Testis (tissue), 2 donors: ENCODE measurements at regions not wholly inside any gene's neighbourhood (a gene's known extent, or its start where the extent isn't known, plus 50 kb on each side); places are given as distances from the start of the nearest gene placed in this dataset.

ENCODE experiments used
- POLR2A ChIP-seq: fragments of 450-650 bp; IDR thresholded peaks from one replicate; pipeline ENCODE4 v1.6.1; 2017; ENCODE audit warnings: antibody characterized with exemption, mild to moderate bottlenecking, moderate library complexity
- TF ChIP-seq, protein P1 (sequence below), 3 experiments: fragments of 450-650 bp in 2 of 3; fragments of 200-600 bp in 1 of 3; sonication (generic) in 1 of 3; IDR thresholded peaks; one replicate each; pipeline ENCODE4 v1.5.1; 2016 to 2019; ENCODE audit warnings: antibody characterized with exemption in 3 of 3, mild to moderate bottlenecking in 2 of 3, moderate library complexity in 1 of 3

DNA sequence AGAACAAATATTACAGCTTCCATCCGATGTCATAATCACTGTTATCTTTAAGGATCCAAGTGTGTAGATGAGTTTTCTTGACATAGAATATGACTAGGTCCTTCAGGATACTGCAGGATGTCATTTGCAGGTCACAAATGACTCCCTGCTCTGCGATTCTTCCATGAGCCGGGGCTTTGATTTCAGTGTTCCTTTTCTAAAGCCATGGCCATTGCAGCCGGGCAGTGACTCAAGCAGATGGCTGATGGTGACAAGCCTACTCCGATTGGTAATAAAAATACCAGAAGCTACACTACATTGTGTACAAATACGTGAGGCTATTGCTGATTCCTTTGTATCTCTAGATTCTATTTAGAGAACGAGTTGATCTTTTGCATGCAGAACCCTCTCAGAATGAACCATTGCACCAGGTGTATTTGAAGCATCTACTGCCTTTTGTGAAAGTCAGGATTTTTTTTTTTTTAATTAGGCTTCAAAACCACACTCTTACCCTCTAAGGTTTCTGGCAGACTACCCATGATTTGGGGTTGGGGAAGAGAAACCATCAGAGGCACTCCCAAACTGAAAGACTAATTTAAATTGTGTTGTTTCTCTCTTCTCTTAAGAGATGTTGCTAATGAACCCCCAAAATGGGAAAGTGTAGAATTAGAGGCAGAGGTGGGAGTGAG is 271.0 kb upstream of the ADRA1B start:
- TF ChIP-seq, protein P1, sequence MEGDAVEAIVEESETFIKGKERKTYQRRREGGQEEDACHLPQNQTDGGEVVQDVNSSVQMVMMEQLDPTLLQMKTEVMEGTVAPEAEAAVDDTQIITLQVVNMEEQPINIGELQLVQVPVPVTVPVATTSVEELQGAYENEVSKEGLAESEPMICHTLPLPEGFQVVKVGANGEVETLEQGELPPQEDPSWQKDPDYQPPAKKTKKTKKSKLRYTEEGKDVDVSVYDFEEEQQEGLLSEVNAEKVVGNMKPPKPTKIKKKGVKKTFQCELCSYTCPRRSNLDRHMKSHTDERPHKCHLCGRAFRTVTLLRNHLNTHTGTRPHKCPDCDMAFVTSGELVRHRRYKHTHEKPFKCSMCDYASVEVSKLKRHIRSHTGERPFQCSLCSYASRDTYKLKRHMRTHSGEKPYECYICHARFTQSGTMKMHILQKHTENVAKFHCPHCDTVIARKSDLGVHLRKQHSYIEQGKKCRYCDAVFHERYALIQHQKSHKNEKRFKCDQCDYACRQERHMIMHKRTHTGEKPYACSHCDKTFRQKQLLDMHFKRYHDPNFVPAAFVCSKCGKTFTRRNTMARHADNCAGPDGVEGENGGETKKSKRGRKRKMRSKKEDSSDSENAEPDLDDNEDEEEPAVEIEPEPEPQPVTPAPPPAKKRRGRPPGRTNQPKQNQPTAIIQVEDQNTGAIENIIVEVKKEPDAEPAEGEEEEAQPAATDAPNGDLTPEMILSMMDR (IDR thresholded peaks at IDR 0.05), result no peak
- TF ChIP-seq POLR2A, result no peak
